Stomach (tissue), 4 donors: ENCODE measurements at regions not wholly inside any gene's neighbourhood (a gene's known extent, or its start where the extent isn't known, plus 50 kb on each side); places are given as distances from the start of the nearest gene placed in this dataset.

ENCODE experiments used
- CTCF ChIP-seq, 7 experiments: fragments of 450-650 bp in 4 of 7; fragments of 200-600 bp in 3 of 7; sonication (generic) in 3 of 7; IDR thresholded peaks; one replicate each; pipeline ENCODE4 v1.5.1; 2016 to 2019; ENCODE audit warnings: antibody characterized with exemption in 7 of 7, control low read depth in 2 of 7, mild to moderate bottlenecking in 1 of 7
- POLR2A ChIP-seq, 4 donors: fragments of 450-650 bp; IDR thresholded peaks; one replicate each; pipeline ENCODE4 v1.6.1; 2016; ENCODE audit warnings: antibody characterized with exemption in 4 of 4, control low read depth in 2 of 4, mild to moderate bottlenecking in 1 of 4, moderate library complexity in 1 of 4
- POLR2AphosphoS5 ChIP-seq, 3 donors: sonication (generic); formaldehyde crosslinking; IDR thresholded peaks; one replicate each; pipeline ENCODE4 v1.6.1; 2016; ENCODE audit warnings: antibody characterized with exemption in 3 of 3

GRCh38 chrX:17294561-17294960 is 80.4 kb upstream of the NHS start:
- TF ChIP-seq CTCF (IDR thresholded peaks at IDR 0.05) (no peak), POLR2A (IDR thresholded peaks at IDR 0.05) (no peak), POLR2AphosphoS5 (IDR thresholded peaks at IDR 0.05) (no peak)
